Fibroblast of mammary gland (primary cell): ENCODE measurements at regions not wholly inside any gene's neighbourhood (a gene's known extent, or its start where the extent isn't known, plus 50 kb on each side); places are given as distances from the start of the nearest gene placed in this dataset.
A peak's percentile ranks its signal among the peaks of the same experiment; 100 is the strongest.

Experiments used
- DNase-seq: peaks from one replicate; pipeline ENCODE4 v3.0.0-alpha.2; 2010; ENCODE audit warnings: low read depth
- H3K4me3 ChIP-seq: 2 replicates; pipeline ENCODE4 v1.5.1; 2011; ENCODE audit warnings: low read depth, mild to moderate bottlenecking, low read length, moderate library complexity; ENCODE audit not compliant: control insufficient read depth
- TF ChIP-seq, protein P1 (sequence below): conservative IDR thresholded peaks from 2 replicates; pipeline ENCODE4 v1.5.1; 2011; ENCODE audit warnings: low read depth, low read length, inconsistent platforms; ENCODE audit not compliant: control insufficient read depth, insufficient read depth

GRCh38 chr10:36766940-36767339 lies 358.5 kb upstream of the ANKRD30A start:
- TF ChIP-seq, protein P1, sequence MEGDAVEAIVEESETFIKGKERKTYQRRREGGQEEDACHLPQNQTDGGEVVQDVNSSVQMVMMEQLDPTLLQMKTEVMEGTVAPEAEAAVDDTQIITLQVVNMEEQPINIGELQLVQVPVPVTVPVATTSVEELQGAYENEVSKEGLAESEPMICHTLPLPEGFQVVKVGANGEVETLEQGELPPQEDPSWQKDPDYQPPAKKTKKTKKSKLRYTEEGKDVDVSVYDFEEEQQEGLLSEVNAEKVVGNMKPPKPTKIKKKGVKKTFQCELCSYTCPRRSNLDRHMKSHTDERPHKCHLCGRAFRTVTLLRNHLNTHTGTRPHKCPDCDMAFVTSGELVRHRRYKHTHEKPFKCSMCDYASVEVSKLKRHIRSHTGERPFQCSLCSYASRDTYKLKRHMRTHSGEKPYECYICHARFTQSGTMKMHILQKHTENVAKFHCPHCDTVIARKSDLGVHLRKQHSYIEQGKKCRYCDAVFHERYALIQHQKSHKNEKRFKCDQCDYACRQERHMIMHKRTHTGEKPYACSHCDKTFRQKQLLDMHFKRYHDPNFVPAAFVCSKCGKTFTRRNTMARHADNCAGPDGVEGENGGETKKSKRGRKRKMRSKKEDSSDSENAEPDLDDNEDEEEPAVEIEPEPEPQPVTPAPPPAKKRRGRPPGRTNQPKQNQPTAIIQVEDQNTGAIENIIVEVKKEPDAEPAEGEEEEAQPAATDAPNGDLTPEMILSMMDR: no peak
- H3K4me3 ChIP-seq: no peak overlapping the region
- no peak for DNase-seq

- TF ChIP-seq, protein P1: no peak
- H3K4me3 ChIP-seq: no peak overlapping the region
- no peak for DNase-seq
Measured at GRCh38 chr10:36766415-36766810, 359.0 kb upstream of the ANKRD30A start.

DNA sequence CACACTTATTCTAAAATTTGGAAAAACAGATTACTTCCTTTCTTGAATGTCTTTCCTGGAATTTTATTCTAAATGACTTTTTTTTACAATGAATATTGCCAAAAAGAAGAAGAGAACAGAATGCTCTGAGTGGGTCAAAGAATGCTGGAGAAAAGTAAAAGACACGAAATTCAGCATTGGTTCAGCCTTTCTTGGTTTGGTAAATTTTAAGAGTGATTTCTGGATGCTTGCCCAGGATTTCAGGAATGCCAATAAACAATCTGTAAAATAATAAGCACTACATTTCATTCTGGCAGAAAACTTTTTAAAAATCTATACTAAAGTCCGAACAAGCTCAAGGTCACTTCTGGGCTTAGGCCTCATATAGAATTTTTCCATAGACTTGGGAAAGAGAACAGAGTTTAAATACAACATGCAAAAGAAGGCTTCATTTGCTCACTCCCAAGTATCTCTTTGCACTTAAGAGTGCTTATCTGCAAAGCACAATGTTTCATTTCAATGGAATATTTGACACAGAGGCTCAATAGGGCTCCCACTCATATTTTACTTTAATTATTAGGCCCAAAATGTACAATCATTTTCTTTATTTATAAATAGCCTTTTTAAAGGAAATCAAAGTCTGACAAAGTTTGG lies 359.5 kb upstream of the ANKRD30A start:
- TF ChIP-seq, protein P1: no peak
- no peak overlapping the region for H3K4me3 ChIP-seq
- peak; percentile 17 for DNase-seq

DNA sequence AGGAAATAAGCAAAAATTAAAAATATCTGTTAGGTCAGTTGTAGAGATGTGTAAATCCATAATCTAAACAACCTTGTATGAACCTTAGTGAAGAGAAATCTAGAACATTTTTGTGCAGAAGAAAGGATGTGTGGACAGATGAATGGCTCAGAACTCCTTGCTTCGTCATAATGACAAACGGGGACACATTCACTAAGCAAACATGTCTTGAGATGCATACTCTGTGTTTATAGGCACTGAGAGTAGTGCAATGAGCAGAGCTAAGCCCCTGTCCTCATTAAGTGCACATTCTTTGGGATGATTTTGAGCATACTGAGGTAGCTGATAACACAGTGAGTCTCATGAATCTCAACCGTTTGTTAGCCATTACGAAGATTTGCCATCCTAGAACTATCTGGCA lies 360.6 kb upstream of the ANKRD30A start:
- no peak for DNase-seq
- TF ChIP-seq, protein P1: no peak
- no peak overlapping the region for H3K4me3 ChIP-seq

GRCh38 chr10:36761121-36761520 lies 364.3 kb upstream of the ANKRD30A start:
- DNase-seq: no peak
- TF ChIP-seq, protein P1: no peak
- H3K4me3 ChIP-seq: no peak overlapping the region

DNA sequence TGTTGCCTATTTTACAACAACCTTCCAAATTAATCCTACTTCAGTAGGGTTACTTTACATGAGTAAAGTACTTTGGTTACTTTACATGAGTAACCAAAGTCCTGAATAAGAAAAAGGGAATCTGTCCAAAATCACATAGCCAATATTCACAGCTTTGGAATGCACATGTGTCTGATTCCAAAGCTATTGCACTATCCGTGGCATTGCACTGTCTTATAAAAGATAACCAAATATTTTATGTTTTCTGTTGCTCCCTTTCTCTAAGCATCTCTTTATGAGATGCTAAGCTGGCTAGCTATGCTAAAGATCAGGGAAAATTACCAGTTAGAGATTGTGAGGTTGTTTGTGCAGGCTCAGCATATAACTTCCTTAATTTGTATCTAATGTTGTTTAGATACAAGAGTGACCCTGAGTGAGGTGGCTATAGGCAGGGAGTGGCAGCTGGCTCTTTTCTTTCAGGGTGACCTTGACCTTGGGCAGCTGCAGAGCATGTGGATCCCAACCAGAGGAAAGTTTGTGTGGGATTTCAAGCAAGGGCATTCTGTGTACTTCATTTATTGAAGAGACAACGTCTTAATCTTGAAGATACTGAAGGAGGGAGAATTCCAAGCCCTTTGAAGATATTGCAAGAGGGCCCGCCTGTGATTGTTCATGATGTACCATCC lies 366.1 kb upstream of the ANKRD30A start:
- TF ChIP-seq, protein P1: no peak
- H3K4me3 ChIP-seq: no peak overlapping the region
- peak; percentile 85 for DNase-seq
